BJ (cell line): ENCODE measurements at regions not wholly inside any gene's neighbourhood (a gene's known extent, or its start where the extent isn't known, plus 50 kb on each side); places are given as distances from the start of the nearest gene placed in this dataset.

ENCODE experiments used
- CTCF ChIA-PET: fragments of 350-600 bp; formaldehyde crosslinking; extraction: SDS; loops from one replicate; lab custom pipeline; 2021; ENCODE audit warnings: antibody characterized with exemption, inconsistent platforms; lab: Yijun Ruan, JAX
- POLR2A ChIA-PET: fragments of 300-600 bp; sonication (Branson Sonifier 250); formaldehyde crosslinking; extraction: SDS; loops from one replicate; lab custom pipeline; 2021; ENCODE audit warnings: antibody characterized with exemption; lab: Charles Lee
- DNase-seq: peaks from one replicate; pipeline ENCODE4 v3.0.0-alpha.2; 2011; ENCODE audit warnings: low read depth
- H3K27me3 ChIP-seq: 2 replicates; pipeline ENCODE4 v1.6.0; 2011; ENCODE audit warnings: low read length; ENCODE audit not compliant: control insufficient read depth, insufficient read depth
- H3K36me3 ChIP-seq: 2 replicates; pipeline ENCODE4 v1.5.1; 2011; ENCODE audit warnings: low read length; ENCODE audit not compliant: control insufficient read depth, insufficient read depth
- H3K4me3 ChIP-seq: 2 replicates; pipeline ENCODE4 v1.5.1; 2011; ENCODE audit warnings: low read depth, mild to moderate bottlenecking, control low read depth, low read length
- TF ChIP-seq, protein P1 (sequence below): IDR thresholded peaks from 2 replicates; pipeline ENCODE4 v1.5.1; 2011; ENCODE audit warnings: low read depth, mild to moderate bottlenecking, control low read depth, inconsistent platforms, low read length, moderate library complexity; ENCODE audit not compliant: insufficient read depth

DNA sequence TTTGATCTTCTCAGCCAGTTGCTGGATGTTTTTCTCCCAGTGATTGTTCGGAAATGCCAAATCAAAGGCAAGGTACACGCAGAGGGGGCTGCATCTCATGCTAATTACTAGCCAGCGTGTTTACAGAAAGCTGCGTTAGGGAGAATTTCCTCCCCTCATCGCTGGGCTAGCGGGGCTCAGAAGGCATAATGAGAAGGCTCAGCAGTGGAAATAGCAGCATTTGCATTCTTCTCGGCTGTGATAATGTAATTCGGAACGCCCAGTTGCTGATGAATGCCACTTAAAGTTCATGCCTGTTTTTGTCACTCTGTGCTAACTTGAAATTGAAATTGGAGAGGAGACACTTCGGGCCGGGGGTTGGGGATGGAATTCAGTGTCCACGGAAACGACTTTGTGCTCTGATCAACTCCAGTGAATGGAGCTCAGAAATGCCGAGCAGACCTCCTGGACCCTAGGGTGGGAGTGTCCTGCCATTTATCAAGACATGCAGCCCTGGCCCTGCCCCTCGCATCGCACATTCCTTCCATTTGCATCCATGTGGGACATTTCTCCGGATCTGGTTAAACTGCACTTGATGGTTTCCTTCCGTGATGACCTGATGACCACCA is 313.4 kb upstream of the C1orf174 start:
- no peak for DNase-seq
- CTCF ChIA-PET: no interaction called here
- TF ChIP-seq, protein P1, sequence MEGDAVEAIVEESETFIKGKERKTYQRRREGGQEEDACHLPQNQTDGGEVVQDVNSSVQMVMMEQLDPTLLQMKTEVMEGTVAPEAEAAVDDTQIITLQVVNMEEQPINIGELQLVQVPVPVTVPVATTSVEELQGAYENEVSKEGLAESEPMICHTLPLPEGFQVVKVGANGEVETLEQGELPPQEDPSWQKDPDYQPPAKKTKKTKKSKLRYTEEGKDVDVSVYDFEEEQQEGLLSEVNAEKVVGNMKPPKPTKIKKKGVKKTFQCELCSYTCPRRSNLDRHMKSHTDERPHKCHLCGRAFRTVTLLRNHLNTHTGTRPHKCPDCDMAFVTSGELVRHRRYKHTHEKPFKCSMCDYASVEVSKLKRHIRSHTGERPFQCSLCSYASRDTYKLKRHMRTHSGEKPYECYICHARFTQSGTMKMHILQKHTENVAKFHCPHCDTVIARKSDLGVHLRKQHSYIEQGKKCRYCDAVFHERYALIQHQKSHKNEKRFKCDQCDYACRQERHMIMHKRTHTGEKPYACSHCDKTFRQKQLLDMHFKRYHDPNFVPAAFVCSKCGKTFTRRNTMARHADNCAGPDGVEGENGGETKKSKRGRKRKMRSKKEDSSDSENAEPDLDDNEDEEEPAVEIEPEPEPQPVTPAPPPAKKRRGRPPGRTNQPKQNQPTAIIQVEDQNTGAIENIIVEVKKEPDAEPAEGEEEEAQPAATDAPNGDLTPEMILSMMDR: no peak
- H3K36me3 ChIP-seq: no peaks in the 10 kb centered on the region
- POLR2A ChIA-PET: no interaction called here
- H3K27me3 ChIP-seq: no peaks in the 10 kb centered on the region
- no peak overlapping the region for H3K4me3 ChIP-seq

DNA sequence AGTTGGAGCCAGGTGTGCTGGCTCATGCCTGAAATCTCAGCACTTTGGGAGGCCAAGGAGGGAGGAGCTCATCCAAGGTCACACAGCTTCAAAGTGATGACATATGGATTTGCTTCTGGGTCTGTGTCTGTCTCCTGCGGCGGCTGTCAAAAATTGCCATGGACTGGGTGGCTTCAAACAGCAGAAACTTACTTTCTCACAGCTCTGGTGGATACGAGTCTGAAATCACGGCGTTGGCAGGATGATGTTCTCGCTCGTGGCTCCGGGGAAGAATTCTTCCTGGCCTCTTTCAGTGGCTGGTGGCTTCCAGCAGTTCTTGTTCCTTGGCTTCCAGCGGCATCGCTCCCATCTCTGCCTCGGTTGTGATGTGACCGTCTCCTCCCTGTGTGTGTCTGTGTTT is 314.8 kb upstream of the C1orf174 start:
- TF ChIP-seq, protein P1: no peak
- ChIA-PET POLR2A (no interaction called here), CTCF (no interaction called here)
- H3K27me3 ChIP-seq: no peaks in the 10 kb centered on the region
- H3K36me3 ChIP-seq: no peaks in the 10 kb centered on the region
- no peak for DNase-seq
- H3K4me3 ChIP-seq: no peak overlapping the region

DNA sequence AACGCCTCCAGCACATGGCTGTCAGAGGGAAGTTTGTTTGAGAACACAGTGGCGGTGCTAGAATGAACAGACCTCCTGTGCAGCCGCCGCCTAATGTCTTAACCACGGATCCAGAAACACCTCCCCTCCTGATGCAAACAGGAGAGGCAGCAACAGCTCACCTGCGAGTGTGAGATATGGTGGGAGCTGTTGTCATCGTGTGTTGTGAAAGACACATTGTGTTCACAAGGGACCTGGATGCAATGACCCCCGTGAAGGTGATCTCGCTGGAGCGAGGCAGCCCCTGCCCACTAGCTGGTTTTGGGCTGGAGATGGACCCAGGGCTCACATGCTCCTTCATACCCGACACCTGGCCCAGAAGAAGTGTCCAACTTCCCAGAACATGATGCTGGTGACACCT is 315.3 kb upstream of the C1orf174 start:
- ChIA-PET CTCF (no interaction called here), POLR2A (no interaction called here)
- TF ChIP-seq, protein P1: no peak
- DNase-seq: no peak
- Histone ChIP-seq H3K4me3 (no peak overlapping the region), H3K36me3 (no peaks in the 10 kb centered on the region), H3K27me3 (no peaks in the 10 kb centered on the region)

DNA sequence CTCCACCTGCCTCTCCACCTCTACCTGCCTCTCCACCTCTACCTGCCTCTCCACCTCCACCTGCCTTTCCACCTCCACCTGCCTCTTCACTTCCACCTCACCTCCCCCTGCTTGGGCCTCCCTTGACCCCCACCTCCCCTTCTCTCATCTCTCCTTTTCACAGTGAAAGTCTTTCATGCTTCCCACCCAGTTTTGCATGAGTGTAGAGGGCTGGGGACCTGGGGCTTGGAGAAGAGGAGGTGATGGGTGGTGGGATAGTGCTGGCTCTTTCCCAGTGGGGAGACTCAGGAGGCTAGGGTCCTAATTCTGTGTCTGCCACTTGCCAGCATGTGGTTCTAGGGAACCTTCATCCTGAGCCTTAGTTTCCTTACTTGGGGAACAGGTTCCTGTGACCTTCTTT is 316.2 kb upstream of the C1orf174 start:
- no peak for DNase-seq
- POLR2A ChIA-PET: no interaction called here
- TF ChIP-seq, protein P1: no peak
- Histone ChIP-seq H3K36me3 (no peaks in the 10 kb centered on the region), H3K4me3 (no peak overlapping the region), H3K27me3 (no peaks in the 10 kb centered on the region)
- CTCF ChIA-PET: no interaction called here

DNA sequence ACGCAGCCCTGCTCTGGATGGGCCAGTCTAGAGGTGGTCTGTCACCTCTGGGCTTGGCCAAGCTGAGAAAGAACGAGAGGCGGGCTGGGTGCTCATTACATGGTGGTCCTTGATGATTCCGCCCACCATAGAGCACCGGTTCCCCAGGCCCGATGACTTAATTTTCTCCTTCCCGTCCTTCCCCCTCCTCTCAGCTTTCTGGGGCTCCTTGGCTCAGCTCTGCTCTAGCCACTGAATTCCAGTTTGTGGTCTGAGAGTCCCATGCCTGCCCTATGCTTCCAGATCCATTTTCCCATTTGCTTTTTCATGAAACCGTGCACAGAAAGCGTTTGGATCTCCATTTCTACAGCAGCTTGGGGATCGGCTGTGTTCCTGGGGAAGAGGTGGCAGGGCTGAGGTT is 318.5 kb upstream of the C1orf174 start:
- POLR2A ChIA-PET: no interaction called here
- H3K36me3 ChIP-seq: no peaks in the 10 kb centered on the region
- no peak overlapping the region for H3K4me3 ChIP-seq
- CTCF ChIA-PET: no interaction called here
- no peaks in the 10 kb centered on the region for H3K27me3 ChIP-seq
- DNase-seq: no peak
- TF ChIP-seq, protein P1: no peak
